Transverse colon (tissue), 3 donors: ENCODE measurements at regions not wholly inside any gene's neighbourhood (a gene's known extent, or its start where the extent isn't known, plus 50 kb on each side); places are given as distances from the start of the nearest gene placed in this dataset.

ENCODE experiments used
- EP300 ChIP-seq: sonication (generic); formaldehyde crosslinking; IDR thresholded peaks from one replicate; pipeline ENCODE4 v1.6.1; 2017; ENCODE audit warnings: antibody characterized with exemption, low read depth
- POLR2AphosphoS5 ChIP-seq, 3 donors: sonication (generic); formaldehyde crosslinking; IDR thresholded peaks; one replicate each; pipeline ENCODE4 v1.6.1; 2016; ENCODE audit warnings: antibody characterized with exemption in 3 of 3

DNA sequence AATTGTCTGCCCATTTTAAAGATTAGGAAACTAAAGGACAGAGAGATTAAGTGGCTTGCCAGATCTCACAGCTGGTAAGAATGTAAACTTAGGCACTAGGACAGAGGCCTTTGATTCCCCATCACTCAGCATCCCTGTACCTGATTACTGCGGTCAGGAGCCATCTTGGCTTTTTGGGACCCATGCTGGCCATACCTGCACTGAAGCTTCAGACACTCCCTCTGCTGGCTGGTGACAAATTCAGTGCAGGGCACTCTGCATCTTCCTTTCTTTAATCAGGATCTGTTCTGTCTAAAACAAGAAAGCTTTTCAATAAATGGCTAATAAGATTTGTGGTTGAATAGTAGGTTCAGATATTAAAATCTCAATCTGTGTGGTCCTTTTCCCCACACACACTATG lies 215.5 kb upstream of the RORB start:
- TF ChIP-seq EP300 (no peak), POLR2AphosphoS5 (IDR thresholded peaks at IDR 0.05) (no peak)
